ELF-1 (cell line): ENCODE measurements at regions not wholly inside any gene's neighbourhood (a gene's known extent, or its start where the extent isn't known, plus 50 kb on each side); places are given as distances from the start of the nearest gene placed in this dataset.
A peak's percentile ranks its signal among the peaks of the same experiment; 100 is the strongest.

ENCODE experiments used
- DNase-seq: peaks from one replicate; pipeline ENCODE4 v3.0.0-alpha.2; 2016; ENCODE audit warnings: low read depth, low spot score

DNA sequence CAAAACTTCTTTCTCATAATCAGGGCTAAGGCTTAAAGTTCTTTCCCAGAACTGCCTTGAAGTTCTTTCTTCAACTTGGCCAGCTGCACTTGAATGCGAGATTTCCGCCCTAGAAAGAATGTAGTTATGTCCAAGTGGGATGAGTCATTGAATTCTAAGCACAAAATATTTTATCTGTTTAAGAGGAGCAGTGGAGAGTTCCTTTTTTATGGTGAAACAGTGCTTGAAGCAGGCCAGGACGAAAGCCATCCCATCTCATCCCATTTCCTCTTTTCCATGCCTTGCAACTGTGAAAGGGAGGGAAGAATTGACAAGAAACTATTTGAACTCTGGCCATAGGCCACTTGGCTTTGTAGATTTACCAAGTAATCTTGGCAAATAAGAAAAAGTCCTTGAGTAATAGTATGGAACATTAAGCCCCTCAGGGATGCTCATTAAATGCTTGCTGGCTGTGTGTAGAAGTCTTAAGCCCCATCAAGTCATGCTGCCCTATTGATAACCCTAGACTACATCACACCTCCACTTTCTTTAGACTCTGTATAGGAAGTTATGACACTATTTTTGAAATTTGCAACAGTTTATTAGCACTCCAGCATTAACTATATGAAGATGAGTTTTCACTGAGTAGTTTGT is 174.5 kb downstream of the KCTD12 start:
- peak; percentile 3 for DNase-seq

DNA sequence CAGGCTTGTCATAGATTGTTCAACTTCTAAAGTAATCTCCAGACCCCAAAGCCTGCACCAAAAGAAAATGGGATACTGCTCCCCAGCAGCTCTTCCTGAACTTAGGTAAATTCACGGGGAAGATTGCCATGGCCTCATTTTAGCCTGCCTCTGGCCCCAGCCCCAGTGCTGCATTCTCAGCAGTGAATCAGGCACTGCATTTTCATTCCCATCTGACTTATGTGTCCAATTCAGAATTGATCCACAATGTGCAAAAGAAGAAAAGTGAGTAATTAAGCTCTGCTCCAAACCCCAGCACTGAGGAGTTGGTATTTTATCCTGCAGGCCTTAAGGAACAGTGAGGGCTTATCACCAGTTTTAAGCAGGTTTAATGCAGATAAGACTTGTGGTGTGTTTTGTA is 176.4 kb downstream of the KCTD12 start:
- DNase-seq: no peak

DNA sequence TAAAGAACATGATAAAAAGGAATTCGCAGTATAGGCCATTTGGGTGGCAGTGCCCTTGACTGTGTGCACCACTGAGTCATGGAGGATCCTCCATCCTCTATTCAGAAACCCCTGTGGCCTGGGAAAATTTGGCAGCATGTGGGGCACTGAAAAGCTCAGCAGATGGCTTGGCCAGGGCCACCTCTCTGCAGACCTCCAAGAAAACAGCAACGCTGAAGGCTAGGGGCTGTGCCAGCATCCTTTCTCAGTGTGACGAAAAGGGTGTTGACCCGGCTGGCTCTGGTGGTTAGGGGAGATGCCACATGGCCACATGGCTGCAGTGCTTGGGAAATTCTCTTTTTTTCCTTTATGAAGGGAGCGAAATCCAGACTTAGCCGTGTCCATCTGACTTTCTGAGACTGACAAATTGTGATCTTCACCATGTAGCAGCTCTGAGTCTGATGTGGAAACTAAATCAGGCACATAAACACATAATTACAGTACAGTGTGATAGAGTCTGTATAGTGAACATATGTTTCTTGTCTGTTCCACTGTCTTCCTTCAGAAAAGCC is 178.0 kb downstream of the KCTD12 start:
- no peak for DNase-seq

DNA sequence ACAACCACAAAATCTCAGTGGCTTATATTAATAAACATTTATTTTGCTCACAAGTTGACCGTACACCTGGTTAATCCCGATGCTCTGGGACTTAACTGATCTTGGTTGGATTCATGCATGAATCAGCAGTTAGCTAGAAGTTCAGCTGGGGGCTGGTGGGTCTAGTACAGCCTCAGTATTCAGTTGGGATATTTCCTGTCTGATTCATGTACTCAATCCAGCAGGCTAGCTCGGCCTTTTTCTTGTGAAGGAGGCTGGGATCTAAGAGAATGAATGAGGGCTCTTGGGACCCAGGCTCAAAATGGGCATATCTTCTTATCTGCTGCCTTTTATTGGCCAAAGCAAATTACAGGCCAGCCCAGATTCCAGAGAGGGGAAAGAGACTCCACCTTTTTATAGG is 178.8 kb downstream of the KCTD12 start:
- DNase-seq: no peak

DNA sequence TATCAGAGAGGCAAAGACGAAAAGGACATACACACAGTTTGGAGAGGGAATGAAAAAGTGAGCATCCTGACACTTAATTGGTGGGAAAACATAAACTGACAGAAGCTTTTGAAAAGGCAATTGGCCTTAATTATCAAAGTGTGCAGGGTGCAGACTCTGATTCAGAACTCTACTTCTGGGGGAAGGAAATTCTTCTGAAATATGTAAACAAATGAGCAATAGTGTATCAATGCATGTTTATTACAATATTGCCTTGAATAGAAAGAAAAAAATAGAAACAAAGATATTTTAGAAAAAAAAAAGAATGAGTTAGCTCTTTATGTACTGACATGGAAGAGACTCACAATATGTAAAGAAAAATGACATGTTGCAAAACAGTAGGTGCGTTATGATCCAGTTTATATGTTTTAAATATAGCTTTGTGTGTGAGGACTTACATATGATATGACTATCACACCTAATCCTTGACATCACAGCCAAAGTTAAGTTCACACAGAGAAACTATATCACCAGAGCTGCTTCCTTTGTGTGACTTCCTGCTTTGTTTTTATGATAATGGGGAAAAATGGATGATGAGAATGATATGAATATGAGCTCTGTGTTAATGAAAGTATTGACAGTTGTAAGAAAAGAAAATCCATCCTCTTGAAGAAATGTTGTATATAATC is 182.4 kb downstream of the KCTD12 start:
- DNase-seq: no peak

DNA sequence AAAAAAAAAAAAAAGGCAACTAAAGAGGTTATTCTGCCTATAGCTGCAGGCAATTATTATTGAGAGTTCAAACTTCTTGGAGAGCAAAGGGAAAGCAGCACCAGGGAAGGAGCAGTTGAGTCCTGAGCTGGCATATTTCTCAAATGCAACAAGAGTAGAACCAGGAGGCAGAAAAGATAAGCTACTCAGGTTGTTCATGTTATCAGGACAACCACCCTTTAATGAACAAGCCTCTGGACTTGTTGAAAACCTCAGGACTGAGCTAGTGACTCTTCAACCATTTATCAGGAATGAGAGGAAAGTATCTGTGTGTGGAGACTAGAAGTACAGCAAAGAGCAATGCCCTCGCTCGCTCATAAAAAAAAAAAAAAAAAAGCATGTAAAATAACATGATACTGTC is 183.0 kb downstream of the KCTD12 start:
- DNase-seq: no peak

DNA sequence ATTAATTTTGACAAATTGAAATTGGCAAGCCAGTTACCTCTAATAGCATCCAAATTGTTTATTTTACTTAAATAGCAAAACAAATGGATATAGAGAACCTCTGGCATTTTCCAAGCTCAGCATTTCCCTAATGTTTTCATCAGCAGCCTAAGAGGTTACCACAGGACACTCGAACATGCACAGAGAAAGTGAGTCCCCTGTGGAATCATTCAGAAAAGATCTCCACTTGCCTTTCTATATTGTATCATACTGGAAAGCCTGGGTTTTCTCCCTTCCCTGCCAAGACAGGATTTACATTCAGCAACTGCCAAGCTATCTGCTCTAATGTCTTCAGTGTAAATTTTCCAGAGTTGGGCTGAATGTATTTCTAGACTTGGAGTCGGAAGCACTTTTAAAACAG is 188.9 kb downstream of the KCTD12 start:
- DNase-seq: no peak

DNA sequence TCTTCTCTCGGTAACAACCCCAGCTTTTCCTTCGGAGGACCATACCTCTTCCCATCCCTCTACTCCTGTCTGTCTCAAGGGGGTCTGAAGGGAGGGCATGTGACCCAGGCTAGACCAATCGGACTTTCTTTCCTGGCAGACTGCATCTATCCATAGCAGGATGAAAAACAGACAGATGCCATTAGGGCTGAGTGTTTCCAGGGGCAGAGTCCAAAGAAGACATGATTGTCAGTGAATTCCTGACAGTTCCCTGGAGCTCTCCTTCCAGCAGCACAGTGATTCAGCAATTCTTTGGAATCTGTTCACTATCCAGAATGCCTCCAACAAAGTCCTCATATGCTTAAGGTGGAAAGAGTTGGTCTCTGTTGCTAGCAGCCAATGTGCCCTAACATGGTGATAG is 189.8 kb downstream of the KCTD12 start:
- DNase-seq: peak; percentile 38

DNA sequence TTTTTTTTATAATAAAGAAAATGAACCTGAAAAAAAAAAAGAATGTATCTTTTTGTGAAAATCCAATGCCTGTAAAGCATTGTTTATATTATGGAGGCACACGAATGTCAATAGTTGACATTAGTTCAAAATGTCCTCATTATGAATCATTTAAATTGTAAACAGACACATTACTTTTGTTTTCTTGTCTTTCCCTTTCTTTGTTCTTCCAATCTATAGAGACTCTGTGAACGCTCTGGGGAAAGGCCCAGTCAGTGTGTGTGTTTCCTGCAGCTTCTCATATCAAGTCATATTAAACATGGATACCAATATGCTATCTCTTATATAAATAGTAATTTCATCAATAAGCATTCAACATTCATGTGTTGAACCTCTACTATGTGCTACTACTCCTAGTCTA is 193.1 kb downstream of the KCTD12 start:
- no peak for DNase-seq

DNA sequence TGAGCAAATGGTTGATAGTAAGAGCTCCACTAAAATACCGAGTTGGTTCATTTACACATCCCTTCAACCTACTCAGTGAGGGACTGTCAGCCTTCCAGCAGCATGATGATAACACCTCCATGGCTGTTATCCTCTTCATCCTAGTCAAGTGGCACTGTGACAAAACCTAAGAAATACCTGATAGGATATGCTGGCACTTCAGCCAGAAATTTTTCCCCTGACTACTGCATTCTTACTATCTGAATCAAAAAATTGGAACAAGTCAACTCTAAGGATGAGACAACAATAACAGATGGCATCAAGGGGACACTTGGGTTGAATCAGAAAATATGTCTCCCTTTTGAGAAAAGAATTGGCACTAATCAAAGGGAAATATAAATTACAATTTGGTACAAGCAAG is 193.9 kb downstream of the KCTD12 start:
- DNase-seq: no peak

DNA sequence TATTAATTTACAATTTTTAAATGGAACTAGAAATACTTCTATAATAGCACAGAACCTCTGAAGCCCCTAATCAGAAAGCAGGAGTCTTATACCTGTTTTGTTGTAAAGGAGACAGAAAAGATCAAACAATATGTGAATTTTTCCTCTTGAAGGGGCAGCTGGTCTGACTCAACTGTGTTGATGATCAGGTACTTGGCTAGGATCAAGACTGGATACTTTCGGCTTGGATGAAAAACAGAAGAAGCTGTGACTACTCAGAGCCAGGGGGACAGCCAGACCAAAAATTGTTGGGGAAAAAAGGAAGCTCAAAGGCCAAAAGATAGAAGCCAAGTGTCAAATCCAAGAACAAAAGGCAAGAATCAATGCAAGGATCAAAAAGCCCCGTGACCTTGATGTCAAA is 195.6 kb downstream of the KCTD12 start:
- no peak for DNase-seq

DNA sequence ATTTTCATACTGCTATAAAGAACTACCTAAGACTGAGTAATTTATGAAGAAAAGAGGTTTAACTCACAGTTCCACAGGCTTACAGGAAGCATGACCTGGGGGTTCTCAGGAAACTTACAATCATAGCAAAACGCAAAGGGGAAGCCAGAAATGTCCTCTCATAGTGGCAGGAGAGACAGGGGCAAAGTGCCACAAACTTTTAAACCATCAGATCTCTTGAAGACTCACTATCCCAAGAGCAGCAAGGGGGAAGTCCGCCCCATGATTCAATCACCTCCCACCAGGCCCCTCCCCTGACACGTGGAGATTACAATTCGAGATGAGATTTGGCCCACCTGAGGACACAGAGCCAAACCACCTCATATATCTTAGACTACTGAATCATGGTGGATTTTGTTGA is 198.7 kb downstream of the KCTD12 start:
- no peak for DNase-seq

DNA sequence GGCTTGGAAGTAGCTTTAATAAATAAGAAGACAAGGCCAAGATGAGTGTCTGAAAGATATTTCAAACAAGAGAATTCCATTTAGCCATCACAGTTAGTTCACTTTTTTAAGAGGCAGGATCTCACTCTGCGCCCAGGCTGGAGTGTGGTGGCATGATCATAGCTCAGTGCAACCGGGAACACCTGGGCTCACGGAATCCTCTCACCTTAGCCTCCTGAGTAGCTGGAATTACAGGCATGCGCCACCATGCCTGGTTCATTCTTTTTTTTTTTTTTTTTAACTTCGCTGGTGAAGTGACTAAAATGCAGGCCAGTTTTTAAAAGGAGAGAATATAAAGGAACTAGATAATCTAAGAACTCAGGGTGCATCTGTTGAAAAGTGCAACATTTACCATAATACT is 200.3 kb downstream of the KCTD12 start:
- DNase-seq: no peak

DNA sequence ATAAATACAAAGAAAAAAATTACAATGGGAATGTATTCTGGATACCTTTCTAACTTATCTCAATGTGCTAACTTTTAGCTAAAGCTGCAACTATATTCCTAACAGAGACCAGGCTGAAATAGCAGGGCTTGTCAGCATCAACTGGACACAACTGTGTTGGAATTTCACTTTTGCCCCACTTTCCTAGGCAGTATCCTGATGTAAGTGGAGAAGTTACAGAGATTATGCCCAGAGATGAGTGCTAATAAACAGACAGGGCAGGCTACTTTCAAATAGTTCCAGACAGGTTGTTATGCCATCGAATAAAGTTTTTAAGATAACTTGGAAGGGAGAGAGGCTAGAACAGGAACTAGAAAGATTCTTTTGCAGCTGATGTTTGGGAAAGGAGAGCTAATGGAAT is 201.9 kb downstream of the KCTD12 start:
- no peak for DNase-seq

DNA sequence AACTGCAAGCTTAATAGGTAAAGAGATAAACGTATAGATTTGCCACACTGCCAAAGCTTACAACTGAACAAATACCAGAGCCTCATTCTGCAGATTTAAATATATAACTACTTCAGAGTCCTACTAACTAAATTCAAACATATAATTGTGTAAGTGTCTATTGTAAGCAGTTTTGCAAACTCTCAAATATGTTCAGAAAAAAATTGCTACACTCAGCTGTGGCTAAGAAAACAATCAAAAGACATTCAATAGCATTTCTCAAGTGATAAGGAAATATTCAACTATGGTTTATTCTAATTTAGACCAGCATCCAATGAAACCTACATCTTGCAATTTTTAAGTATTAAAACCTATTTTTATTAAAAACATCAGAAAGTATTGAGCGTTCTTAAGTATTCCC is 202.4 kb downstream of the KCTD12 start:
- no peak for DNase-seq

DNA sequence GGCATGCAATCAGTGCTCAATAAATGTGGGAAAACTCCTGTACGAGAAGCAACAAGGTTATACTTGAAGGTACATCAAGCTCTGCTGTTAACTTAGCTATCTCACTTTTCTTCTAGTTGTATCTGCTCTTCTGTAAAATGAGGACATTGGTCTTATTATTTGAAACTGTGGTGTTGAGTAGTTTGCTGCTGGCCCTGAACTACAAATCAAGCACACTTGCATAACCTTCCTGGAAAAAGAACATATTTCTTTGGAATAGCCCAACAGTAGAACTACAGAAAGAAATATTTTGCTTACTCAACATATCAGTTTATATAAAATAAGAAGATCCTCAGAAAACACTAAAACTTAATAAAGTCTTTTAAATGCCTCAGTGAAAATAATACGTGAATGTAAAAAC is 203.0 kb downstream of the KCTD12 start:
- no peak for DNase-seq

DNA sequence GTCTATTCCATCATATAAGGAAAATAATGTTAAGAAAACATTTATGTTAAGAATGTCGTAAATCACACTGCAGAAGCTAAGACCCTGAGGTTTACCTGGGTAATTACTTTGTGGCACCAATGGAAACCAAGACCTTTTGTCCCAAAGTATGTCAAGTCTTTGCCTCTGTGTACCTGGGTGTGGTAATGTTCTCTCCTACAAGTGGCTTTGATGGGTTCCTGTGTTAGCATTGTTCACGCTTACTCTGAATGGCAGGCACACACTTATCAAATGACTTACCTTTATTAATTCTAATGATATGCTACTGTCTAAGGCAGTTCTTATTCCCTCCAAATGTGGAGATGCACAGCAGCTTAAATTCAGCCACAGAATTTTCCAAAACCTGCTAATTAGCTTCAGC is 206.1 kb downstream of the KCTD12 start:
- DNase-seq: no peak

DNA sequence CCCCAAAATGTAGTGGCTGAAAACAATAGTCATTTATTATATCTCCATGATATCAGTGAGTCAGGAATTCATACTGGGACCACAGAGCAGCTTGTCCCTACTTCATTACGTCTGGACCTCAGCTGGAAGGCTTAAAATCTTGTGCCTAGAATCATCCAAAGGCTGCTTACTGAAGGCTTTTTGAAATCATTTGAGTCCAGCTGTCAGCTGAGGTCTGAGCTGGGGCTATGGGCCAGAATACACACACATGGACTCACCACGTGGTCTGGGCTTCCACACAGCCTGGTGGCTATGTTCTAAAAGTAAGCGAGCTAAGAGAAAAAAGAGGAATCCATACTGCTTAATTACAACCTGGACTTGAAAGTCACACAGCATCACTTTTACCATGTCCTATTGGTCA is 209.2 kb downstream of the KCTD12 start:
- no peak for DNase-seq

DNA sequence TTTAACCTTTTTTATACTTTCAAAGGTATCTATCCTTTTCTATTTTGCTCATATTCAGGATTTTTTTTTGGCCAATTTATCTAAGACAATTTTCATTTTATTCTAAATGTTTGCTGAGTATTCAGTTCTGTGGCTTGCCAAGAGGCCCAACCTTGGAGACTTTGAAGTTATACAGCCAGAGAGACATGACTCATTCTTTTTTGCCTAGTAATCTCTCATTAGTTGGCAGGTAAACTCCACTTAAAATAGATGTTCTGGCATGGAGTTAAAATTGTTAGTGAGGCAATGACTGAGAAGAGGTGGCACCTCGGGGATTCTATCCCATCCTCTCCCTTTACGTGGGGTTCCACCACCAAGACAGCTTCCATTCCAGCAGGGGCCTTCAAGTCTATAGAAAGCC is 213.8 kb downstream of the KCTD12 start:
- no peak for DNase-seq

DNA sequence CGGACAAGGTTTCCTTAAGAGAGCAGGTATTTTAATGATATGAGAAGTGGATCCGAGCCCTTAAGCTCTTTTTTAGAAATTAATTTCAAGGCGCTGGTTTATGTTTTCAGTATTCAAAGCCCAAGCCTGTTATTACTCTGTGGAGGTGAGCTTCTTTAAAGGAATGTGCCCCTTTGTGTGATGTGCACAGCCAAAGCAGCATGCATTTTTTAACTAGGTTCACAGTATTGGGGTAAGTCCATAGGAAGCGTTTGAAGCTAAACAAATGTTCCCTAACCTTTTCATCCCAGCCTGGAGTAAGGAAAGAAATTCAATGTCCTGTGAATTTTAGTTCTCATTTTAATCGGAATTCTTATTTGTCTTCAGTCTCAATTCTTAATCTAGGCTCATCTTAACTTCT is 217.5 kb downstream of the KCTD12 start:
- no peak for DNase-seq

DNA sequence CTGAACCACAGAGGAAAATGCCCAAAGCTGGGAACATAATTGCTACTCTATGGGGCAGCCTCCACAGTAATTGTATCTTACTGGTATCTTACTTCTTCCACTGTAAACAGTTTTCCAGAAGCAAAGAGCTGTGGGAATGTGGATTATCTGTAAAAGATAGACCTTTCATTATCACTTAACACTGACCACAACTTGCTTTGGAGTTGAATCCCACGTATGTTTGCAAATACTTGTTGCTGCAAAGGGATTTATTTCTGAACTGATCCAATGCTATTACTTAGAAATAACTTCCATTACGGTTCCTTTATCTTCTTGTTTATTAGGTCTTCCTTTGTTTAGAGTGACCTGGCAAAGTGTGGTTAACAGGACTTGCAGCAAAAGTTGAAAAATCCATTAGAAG is 218.1 kb downstream of the KCTD12 start:
- DNase-seq: no peak

DNA sequence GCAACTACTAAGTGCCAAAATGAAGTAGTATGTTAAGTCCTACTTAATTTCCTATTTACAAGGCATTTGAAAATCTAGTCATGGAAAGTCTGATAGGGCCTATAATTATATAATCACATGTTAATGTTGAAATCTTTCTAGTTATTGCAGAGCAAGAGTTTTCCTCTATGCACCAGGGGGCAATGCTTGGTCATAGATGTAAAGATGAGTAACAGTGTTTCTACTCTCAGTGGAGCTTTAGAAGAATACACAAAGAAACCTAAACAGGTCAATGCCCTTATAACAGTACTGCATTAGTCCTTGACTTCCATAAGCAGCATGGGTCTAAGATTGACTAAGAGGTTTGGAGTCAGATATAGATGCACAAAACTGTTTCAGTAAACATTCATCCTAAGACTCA is 218.7 kb downstream of the KCTD12 start:
- DNase-seq: no peak

DNA sequence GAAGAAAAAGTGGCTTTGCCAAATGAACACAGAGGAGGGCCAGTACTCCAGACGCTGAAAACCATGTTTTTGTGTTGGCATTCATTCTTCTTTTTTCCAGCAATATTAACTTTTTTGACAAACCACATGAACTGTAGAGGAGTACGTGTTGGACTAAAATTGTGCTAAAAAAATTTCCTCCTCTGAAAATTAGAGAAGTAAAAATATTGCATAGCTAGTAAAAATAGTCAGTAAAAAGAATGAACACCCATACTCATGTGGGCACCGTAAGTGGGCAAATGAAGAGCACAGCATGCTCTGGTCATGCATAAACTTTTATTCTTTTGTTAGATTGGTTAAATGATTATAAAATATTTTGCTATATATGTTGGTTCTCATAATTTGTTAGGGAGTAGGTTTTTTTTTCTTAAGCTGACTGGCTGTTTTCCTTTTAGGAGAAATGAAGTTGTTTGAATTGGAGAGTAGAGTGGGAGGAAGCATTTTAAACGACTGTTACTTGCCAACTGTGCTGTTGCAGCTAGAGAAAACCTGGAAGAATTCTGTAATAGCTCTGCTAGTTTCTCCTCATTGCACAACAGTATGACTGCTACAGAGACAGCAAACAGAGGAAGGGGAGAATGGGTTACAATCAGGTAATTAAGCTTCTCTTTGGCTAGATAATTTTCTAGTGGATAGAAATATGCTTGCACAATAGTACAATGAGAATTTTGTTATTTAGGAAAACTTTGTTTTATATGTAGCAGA is 222.4 kb downstream of the KCTD12 start:
- no peak for DNase-seq
